ENCODE measurements at regions not wholly inside any gene's neighbourhood (a gene's known extent, or its start where the extent isn't known, plus 50 kb on each side); places are given as distances from the start of the nearest gene placed in this dataset.
A peak's percentile ranks its signal among the peaks of the same experiment; 100 is the strongest.

DNA sequence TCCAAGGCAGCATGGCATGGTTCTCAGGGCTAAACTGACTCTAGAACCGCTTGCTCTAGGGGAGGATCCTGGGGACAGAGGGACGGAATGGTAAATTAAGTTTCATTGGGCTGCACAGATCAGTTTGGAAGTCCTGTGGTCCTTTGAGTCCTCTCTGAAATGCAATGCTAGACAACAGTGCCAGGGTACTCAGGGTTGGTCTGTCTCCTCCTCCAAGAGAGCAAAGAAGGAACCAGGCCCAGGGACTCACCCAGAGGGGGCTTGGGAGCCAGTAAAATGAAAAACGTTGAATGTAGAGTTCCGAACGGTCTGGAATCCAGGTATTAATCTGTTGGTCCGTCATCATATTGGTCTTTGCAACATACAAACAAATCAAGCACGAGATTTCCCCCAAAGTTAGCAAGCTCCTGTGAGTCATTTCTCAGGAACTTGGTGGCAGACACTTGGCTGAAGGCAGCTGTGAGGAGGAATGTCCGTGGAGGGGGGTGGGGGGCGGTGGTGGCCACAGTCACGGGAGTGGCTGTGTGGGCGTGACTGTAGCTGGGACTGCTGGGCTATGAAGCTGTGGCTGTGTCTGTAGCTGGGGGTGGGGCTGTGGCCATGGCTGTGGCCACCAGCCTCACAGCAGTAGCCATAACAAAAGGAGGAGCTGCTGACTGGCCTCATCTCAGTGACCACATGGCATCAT, 361.0 kb downstream of the SHQ1 start:
- Histone ChIP-seq H3K4me1 (peaks cover 33% of the 10 kb centered on the region), H3K4me2 (peak overlapping the region; percentile 54), H3K27ac (peak overlapping the region; percentile 56 to 83; a peak in 5 of 6 replicates), H3K4me3 (no peak overlapping the region), H3K9me3 (no peaks in the 10 kb centered on the region)
- TF ChIP-seq CEBPB (IDR thresholded peaks at IDR 0.05) = no peak
- TF ChIP-seq JUN (IDR thresholded peaks at IDR 0.05) = no peak
- no peak for TF ChIP-seq POLR2AphosphoS2 (conservative IDR thresholded peaks at IDR 0.05; ENCODE audit: low read length)
- TF ChIP-seq, protein P1, sequence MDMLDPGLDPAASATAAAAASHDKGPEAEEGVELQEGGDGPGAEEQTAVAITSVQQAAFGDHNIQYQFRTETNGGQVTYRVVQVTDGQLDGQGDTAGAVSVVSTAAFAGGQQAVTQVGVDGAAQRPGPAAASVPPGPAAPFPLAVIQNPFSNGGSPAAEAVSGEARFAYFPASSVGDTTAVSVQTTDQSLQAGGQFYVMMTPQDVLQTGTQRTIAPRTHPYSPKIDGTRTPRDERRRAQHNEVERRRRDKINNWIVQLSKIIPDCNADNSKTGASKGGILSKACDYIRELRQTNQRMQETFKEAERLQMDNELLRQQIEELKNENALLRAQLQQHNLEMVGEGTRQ (IDR thresholded peaks at IDR 0.05) = no peak
- TF ChIP-seq FOSB (CRISPR knock-in tag; IDR thresholded peaks at IDR 0.05) = no peak
- TF ChIP-seq CBX2 (IDR thresholded peaks at IDR 0.05; ENCODE audit: borderline replicate concordance, low read depth) = no peak
- peak; percentile 42; the same call in 1 of the 2 replicates for TF ChIP-seq JUNB (IDR thresholded peaks at IDR 0.05)
- TF ChIP-seq HEYL (CRISPR knock-in tag; IDR thresholded peaks at IDR 0.05) = no peak
- TF ChIP-seq FOSL2 (IDR thresholded peaks at IDR 0.05) = 0 out of 2 replicates have a peak, but pooled peaks have one; percentile 19
- TF ChIP-seq FOSL2 (CRISPR knock-in tag; IDR thresholded peaks at IDR 0.05) = no peak; the same call in 1 of the 2 replicates
- peak in 1 of 2 experiments; percentile 27; a peak in 1 of 5 replicates for TF ChIP-seq EP300 (IDR thresholded peaks at IDR 0.05)
- TF ChIP-seq HOXB13 (CRISPR knock-in tag; IDR thresholded peaks at IDR 0.05; ENCODE audit: low read depth) = no peak
- TF ChIP-seq RARB (CRISPR knock-in tag; IDR thresholded peaks at IDR 0.05) = no peak
- POLR2A ChIA-PET = interaction anchor here (0.6 to 1.0 kb wide), 2 partner anchors 40 to 120 kb away, joined by 5 to 12 read pairs; partner anchors contain the start of gene RYBP
- CTCF ChIA-PET = interaction anchor here (0.5 kb wide), 1 partner anchor 336 kb away, joined by 4 read pairs; no protein-coding TSS in a partner anchor
- DNase-seq (ENCODE audit: low read depth in 1 of 2, low spot score in 1 of 2) (peak; percentile 40 to 54), ATAC-seq (peak; percentile 79 to 88), FAIRE-seq (no peak)
- WGBS (ENCODE audit: missing lambda C conversion rate) = 13% methylated on average over 9 of the region's 11 CpGs

- TF ChIP-seq EHF (CRISPR knock-in tag; IDR thresholded peaks at IDR 0.05) (no peak), TFCP2L1 (CRISPR knock-in tag; IDR thresholded peaks at IDR 0.05) (no peak), HOXA7 (CRISPR knock-in tag; IDR thresholded peaks at IDR 0.05) (no peak), ZSCAN20 (CRISPR knock-in tag; IDR thresholded peaks at IDR 0.05) (no peak), TP53 (CRISPR knock-in tag; IDR thresholded peaks at IDR 0.05) (no peak), POLR2A (IDR thresholded peaks at IDR 0.05; ENCODE audit: low read length) (no peak), MYC (IDR thresholded peaks at IDR 0.05; ENCODE audit: borderline replicate concordance, low read length) (no peak), EP300 (IDR thresholded peaks at IDR 0.05) (no peak), ZFP36 (IDR thresholded peaks at IDR 0.05; ENCODE audit: borderline replicate concordance, partially characterized antibody) (no peak), GATA3 (IDR thresholded peaks at IDR 0.05; ENCODE audit: borderline replicate concordance) (no peak), RFX5 (IDR thresholded peaks at IDR 0.05) (no peak), CHD2 (IDR thresholded peaks at IDR 0.05; ENCODE audit: low read length, partially characterized antibody) (no peak), SMC3 (IDR thresholded peaks at IDR 0.05) (no peak), KDM5A (IDR thresholded peaks at IDR 0.05) (no peak), CBX8 (IDR thresholded peaks at IDR 0.05) (no peak), ZNF302 (CRISPR knock-in tag; IDR thresholded peaks at IDR 0.05) (no peak), NR3C1 (IDR thresholded peaks at IDR 0.05) (no peak)
- TF ChIP-seq, protein P2, sequence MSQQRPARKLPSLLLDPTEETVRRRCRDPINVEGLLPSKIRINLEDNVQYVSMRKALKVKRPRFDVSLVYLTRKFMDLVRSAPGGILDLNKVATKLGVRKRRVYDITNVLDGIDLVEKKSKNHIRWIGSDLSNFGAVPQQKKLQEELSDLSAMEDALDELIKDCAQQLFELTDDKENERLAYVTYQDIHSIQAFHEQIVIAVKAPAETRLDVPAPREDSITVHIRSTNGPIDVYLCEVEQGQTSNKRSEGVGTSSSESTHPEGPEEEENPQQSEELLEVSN (IDR thresholded peaks at IDR 0.05; ENCODE audit: borderline replicate concordance, low read depth) = no peak
- TF ChIP-seq, protein P3, sequence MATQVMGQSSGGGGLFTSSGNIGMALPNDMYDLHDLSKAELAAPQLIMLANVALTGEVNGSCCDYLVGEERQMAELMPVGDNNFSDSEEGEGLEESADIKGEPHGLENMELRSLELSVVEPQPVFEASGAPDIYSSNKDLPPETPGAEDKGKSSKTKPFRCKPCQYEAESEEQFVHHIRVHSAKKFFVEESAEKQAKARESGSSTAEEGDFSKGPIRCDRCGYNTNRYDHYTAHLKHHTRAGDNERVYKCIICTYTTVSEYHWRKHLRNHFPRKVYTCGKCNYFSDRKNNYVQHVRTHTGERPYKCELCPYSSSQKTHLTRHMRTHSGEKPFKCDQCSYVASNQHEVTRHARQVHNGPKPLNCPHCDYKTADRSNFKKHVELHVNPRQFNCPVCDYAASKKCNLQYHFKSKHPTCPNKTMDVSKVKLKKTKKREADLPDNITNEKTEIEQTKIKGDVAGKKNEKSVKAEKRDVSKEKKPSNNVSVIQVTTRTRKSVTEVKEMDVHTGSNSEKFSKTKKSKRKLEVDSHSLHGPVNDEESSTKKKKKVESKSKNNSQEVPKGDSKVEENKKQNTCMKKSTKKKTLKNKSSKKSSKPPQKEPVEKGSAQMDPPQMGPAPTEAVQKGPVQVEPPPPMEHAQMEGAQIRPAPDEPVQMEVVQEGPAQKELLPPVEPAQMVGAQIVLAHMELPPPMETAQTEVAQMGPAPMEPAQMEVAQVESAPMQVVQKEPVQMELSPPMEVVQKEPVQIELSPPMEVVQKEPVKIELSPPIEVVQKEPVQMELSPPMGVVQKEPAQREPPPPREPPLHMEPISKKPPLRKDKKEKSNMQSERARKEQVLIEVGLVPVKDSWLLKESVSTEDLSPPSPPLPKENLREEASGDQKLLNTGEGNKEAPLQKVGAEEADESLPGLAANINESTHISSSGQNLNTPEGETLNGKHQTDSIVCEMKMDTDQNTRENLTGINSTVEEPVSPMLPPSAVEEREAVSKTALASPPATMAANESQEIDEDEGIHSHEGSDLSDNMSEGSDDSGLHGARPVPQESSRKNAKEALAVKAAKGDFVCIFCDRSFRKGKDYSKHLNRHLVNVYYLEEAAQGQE (IDR thresholded peaks at IDR 0.05) = no peak
- TF ChIP-seq, protein P1 (IDR thresholded peaks at IDR 0.05) = no peak
- 74% methylated on average over 2 of the region's 2 CpGs for WGBS (ENCODE audit: missing lambda C conversion rate)
- peaks cover 31% of the 10 kb centered on the region for H3K4me1 ChIP-seq
- ChIA-PET POLR2A (no interaction called here), CTCF (interaction anchor here (1.2 kb wide), 1 partner anchor 15 kb away, joined by 5 read pairs; no protein-coding TSS in a partner anchor)
- DNase-seq (ENCODE audit: low read depth in 1 of 2, low spot score in 1 of 2) = no peak
- no peaks in the 10 kb centered on the region for H3K9me3 ChIP-seq
- no peak overlapping the region for H3K27ac ChIP-seq
- no peak for FAIRE-seq
- no peak overlapping the region for H3K4me3 ChIP-seq
- ATAC-seq = no peak
- no peak overlapping the region for H3K4me2 ChIP-seq
These were observed 362.6 kb downstream of the SHQ1 start for GRCh38 chr3:72485641-72486040.
